A549 (cell line): ENCODE measurements at regions not wholly inside any gene's neighbourhood (a gene's known extent, or its start where the extent isn't known, plus 50 kb on each side); places are given as distances from the start of the nearest gene placed in this dataset.
A peak's percentile ranks its signal among the peaks of the same experiment; 100 is the strongest.

Experiments used
- ATAC-seq, 2 experiments: fragments of 200-7000 bp in 1 of 2; fragments of >200 bp in 1 of 2; cut with Nextera tagmentation in 1 of 2; cut with Tn5 transposase in 1 of 2; 3 replicates each; pipeline versions ENCODE4 v1.8.0 to v1.9.1; 2018 to 2020; ENCODE audit warnings: mild to moderate bottlenecking in 1 of 2, moderate library complexity in 1 of 2
- CTCF ChIA-PET: fragments of 300-600 bp; sonication (Branson Sonifier 250); formaldehyde crosslinking; extraction: SDS; loops from one replicate; lab custom pipeline; 2021; ENCODE audit warnings: antibody characterized with exemption, inconsistent platforms; lab: Yijun Ruan, JAX
- POLR2A ChIA-PET: fragments of 350-600 bp; formaldehyde crosslinking; extraction: SDS; loops from one replicate; lab custom pipeline; 2021; ENCODE audit warnings: antibody characterized with exemption, inconsistent platforms; lab: Yijun Ruan, JAX
- DNase-seq, 2 experiments: peaks; one replicate each; pipeline versions ENCODE4 v3.0.0 to v3.0.0-alpha.2; 2011 to 2016; ENCODE audit warnings: low read depth in 1 of 2, low spot score in 1 of 2
- FAIRE-seq: peaks from 2 replicates; lab custom pipeline; 2011; peaks lifted over from hg19 to GRCh38; lab: Jason Lieb, UNC
- H3K27ac ChIP-seq, 2 experiments: fragments of >200 bp; sonication (Bioruptor Twin); formaldehyde crosslinking; 3 replicates each; pipeline ENCODE4 v1.5.1; 2016 to 2017
- H3K4me1 ChIP-seq: fragments of >200 bp; sonication (Bioruptor Twin); formaldehyde crosslinking; 3 replicates; pipeline ENCODE4 v1.6.1; 2016
- H3K4me2 ChIP-seq: fragments of >200 bp; sonication (Bioruptor Twin); formaldehyde crosslinking; 3 replicates; pipeline ENCODE4 v1.6.1; 2016
- H3K4me3 ChIP-seq: fragments of >200 bp; sonication (Bioruptor Twin); formaldehyde crosslinking; 3 replicates; pipeline ENCODE4 v1.5.1; 2016
- H3K9me3 ChIP-seq: fragments of >200 bp; sonication (Bioruptor Twin); formaldehyde crosslinking; 3 replicates; pipeline ENCODE4 v1.6.1; 2016
- CBX2 ChIP-seq: fragments of 200-600 bp; sonication (generic); IDR thresholded peaks from 2 replicates; pipeline ENCODE4 v1.6.1; 2016; ENCODE audit warnings: low read depth, mild to moderate bottlenecking, borderline replicate concordance
- CHD4 ChIP-seq: fragments of 200-600 bp; sonication (generic); IDR thresholded peaks from 2 replicates; pipeline ENCODE4 v1.6.1; 2016; ENCODE audit warnings: antibody characterized with exemption, mild to moderate bottlenecking, borderline replicate concordance
- EHF ChIP-seq: fragments of 250-450 bp; sonication (Bioruptor Pico); IDR thresholded peaks from 2 replicates; pipeline ENCODE4 v1.5.0; 2020; ENCODE audit warnings: mild to moderate bottlenecking
- GATA3 ChIP-seq: IDR thresholded peaks from 2 replicates; pipeline ENCODE4 v1.6.1; 2012; ENCODE audit warnings: borderline replicate concordance
- HOXB13 ChIP-seq: fragments of 250-450 bp; sonication (Bioruptor Pico); IDR thresholded peaks from 2 replicates; pipeline ENCODE4 v1.5.0; 2020; ENCODE audit warnings: low read depth, mild to moderate bottlenecking, moderate library complexity
- KDM5A ChIP-seq: fragments of 200-600 bp; sonication (generic); IDR thresholded peaks from 2 replicates; pipeline ENCODE4 v1.6.1; 2016; ENCODE audit warnings: antibody characterized with exemption, mild to moderate bottlenecking
- MAFK ChIP-seq: fragments of 450-650 bp; IDR thresholded peaks from 2 replicates; pipeline ENCODE4 v1.6.1; 2014; ENCODE audit not compliant: partially characterized antibody
- NPAS2 ChIP-seq: fragments of 250-450 bp; sonication (Bioruptor Pico); IDR thresholded peaks from 2 replicates; pipeline ENCODE4 v1.8.0; 2022; ENCODE audit warnings: mild to moderate bottlenecking, moderate library complexity, borderline replicate concordance
- POLR2AphosphoS2 ChIP-seq: conservative IDR thresholded peaks from 2 replicates; pipeline ENCODE4 v1.6.1; 2012; ENCODE audit warnings: low read length, improper control_type of control experiment, inconsistent platforms
- RARB ChIP-seq: fragments of 250-450 bp; sonication (Bioruptor Pico); IDR thresholded peaks from 2 replicates; pipeline ENCODE4 v1.8.0; 2021; ENCODE audit warnings: mild to moderate bottlenecking, moderate library complexity
- RCOR1 ChIP-seq: fragments of 150-350 bp; IDR thresholded peaks from 2 replicates; pipeline ENCODE4 v1.6.1; 2014; ENCODE audit warnings: antibody characterized with exemption, low read length, low read depth
- RNF2 ChIP-seq: fragments of 200-600 bp; sonication (generic); IDR thresholded peaks from 2 replicates; pipeline ENCODE4 v1.6.1; 2016; ENCODE audit warnings: low read depth, mild to moderate bottlenecking, antibody characterized with exemption, moderate library complexity, borderline replicate concordance
- TP53 ChIP-seq: fragments of 250-450 bp; sonication (Bioruptor Pico); IDR thresholded peaks from 2 replicates; pipeline ENCODE4 v1.5.0; 2021; ENCODE audit warnings: mild to moderate bottlenecking, moderate library complexity
- ZC3H11A ChIP-seq: fragments of 450-650 bp; IDR thresholded peaks from 2 replicates; pipeline ENCODE4 v1.6.1; 2014; ENCODE audit warnings: antibody characterized with exemption, mild to moderate bottlenecking
- ZFP36 ChIP-seq: fragments of 450-650 bp; IDR thresholded peaks from 2 replicates; pipeline ENCODE4 v1.6.1; 2014; ENCODE audit warnings: borderline replicate concordance; ENCODE audit not compliant: partially characterized antibody
- WGBS: methylation state at CpG from one replicate; pipeline ENCODE4 v1.1.6; 2017; ENCODE audit errors: missing lambda C conversion rate; 5-methylcytosine and 5-hydroxymethylcytosine counted together
- TF ChIP-seq, protein P1 (sequence below): fragments of >200 bp; sonication (Bioruptor Twin); formaldehyde crosslinking; IDR thresholded peaks from 3 replicates; pipeline ENCODE4 v1.5.1; 2016
- TF ChIP-seq, protein P2 (sequence below): fragments of 250-450 bp; sonication (Bioruptor Pico); IDR thresholded peaks from 2 replicates; pipeline ENCODE4 v1.5.0; 2020; ENCODE audit warnings: low read depth, mild to moderate bottlenecking, moderate library complexity
- TF ChIP-seq, protein P3 (sequence below): fragments of >200 bp; sonication (Bioruptor Twin); formaldehyde crosslinking; IDR thresholded peaks from 3 replicates; pipeline ENCODE4 v1.6.1; 2016

DNA sequence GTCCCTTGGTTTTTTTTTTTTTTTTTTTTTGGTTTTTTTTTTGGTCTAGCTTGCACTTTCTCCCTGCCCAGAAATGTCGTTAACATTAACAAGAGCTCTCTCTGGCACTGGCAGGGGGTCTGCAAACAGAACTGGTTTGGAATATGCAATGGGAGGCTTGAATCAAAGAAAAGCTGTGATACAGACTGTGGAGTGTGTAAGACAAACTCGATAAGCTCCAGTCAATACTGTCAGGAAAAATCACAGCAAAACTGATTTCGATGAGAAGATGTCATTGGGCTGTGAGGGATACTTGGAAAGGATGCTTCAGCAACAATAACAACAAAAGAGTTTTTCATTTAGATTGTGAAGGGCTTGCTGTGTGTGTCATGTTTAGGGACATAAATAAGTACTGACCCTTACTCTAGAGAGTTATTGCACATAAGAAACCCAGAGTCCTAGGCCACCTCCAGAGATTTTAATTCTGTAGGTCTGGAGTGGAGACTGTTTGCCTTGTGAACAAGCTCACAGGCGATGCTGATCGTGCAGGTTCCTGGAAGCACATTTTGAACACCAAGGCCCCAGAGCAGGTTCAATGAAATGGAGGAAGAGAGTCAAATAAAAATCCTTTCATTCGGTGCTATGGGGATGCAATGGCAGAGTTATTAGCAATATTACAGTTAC is 470.7 kb upstream of the RBFOX1 start:
- POLR2A ChIA-PET = interaction anchor here (0.6 kb wide), 1 partner anchor 37 kb away, joined by 3 read pairs; no protein-coding TSS in a partner anchor
- Histone ChIP-seq H3K4me2 (no peak overlapping the region), H3K4me3 (no peak overlapping the region), H3K9me3 (no peaks in the 10 kb centered on the region; the same call in 2 of the 3 replicates), H3K4me1 (no peaks in the 10 kb centered on the region), H3K27ac (no peak overlapping the region)
- no peak for DNase-seq
- FAIRE-seq = no peak
- ATAC-seq = no peak
- TF ChIP-seq POLR2AphosphoS2 (no peak), ZC3H11A (no peak)
- CTCF ChIA-PET = interaction anchor here (0.6 kb wide), 2 partner anchors 25 to 654 kb away, joined by 3 to 4 read pairs; no protein-coding TSS in a partner anchor
- WGBS = 2% methylated on average over 6 of the region's 6 CpGs

DNA sequence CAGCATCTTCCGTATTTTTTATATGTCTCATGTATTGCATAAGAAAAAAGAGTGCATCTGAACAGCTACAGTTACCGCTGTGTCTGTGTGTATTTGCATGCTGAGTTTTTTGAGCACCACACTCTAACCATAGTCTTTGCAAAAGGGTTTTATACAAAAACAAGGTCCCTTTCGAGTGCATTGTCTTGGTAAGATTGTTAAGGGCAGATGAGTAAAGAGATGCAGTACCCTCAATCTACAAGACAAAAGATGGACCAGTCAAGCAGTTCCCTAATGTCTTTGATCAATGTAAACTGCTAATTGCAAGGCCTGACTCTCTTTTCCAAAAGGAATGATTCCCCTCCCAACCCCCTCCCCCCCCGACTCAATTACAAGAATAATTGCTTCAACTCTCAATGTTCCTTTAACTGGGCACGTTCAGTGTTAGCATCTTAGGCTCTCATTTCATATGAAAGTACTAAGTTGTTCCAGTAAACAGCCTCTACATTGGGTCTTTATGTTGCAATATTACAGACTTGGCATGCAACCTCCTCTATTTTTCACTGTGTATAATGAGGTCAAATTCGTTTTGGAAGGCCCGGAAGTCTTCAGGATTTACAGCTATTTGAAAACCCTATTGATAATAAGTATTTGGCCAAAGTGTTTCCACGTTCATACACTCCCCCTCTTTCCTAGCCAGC is 471.4 kb upstream of the RBFOX1 start:
- CTCF ChIA-PET = interaction anchor here (0.6 kb wide), 1 partner anchor 25 kb away, joined by 3 read pairs; no protein-coding TSS in a partner anchor
- no peak for ATAC-seq
- no peak for FAIRE-seq
- WGBS = 5% methylated on average over 8 of the region's 8 CpGs
- Histone ChIP-seq H3K27ac (no peak overlapping the region), H3K4me2 (no peak overlapping the region), H3K9me3 (no peaks in the 10 kb centered on the region; the same call in 2 of the 3 replicates), H3K4me1 (no peaks in the 10 kb centered on the region), H3K4me3 (no peak overlapping the region)
- POLR2A ChIA-PET = interaction anchor here (0.6 kb wide), 1 partner anchor 36 kb away, joined by 3 read pairs; no protein-coding TSS in a partner anchor
- no peak for DNase-seq
- TF ChIP-seq HOXB13 = no peak
- no peak for TF ChIP-seq RARB (CRISPR knock-in tag)
- TF ChIP-seq RCOR1 = no peak
- no peak for TF ChIP-seq CBX2
- TF ChIP-seq NPAS2 (CRISPR knock-in tag) = no peak
- no peak for TF ChIP-seq KDM5A
- TF ChIP-seq TP53 = no peak
- TF ChIP-seq ZFP36 = no peak
- TF ChIP-seq EHF = no peak
- TF ChIP-seq, protein P1, sequence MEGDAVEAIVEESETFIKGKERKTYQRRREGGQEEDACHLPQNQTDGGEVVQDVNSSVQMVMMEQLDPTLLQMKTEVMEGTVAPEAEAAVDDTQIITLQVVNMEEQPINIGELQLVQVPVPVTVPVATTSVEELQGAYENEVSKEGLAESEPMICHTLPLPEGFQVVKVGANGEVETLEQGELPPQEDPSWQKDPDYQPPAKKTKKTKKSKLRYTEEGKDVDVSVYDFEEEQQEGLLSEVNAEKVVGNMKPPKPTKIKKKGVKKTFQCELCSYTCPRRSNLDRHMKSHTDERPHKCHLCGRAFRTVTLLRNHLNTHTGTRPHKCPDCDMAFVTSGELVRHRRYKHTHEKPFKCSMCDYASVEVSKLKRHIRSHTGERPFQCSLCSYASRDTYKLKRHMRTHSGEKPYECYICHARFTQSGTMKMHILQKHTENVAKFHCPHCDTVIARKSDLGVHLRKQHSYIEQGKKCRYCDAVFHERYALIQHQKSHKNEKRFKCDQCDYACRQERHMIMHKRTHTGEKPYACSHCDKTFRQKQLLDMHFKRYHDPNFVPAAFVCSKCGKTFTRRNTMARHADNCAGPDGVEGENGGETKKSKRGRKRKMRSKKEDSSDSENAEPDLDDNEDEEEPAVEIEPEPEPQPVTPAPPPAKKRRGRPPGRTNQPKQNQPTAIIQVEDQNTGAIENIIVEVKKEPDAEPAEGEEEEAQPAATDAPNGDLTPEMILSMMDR = no peak
- TF ChIP-seq, protein P2, sequence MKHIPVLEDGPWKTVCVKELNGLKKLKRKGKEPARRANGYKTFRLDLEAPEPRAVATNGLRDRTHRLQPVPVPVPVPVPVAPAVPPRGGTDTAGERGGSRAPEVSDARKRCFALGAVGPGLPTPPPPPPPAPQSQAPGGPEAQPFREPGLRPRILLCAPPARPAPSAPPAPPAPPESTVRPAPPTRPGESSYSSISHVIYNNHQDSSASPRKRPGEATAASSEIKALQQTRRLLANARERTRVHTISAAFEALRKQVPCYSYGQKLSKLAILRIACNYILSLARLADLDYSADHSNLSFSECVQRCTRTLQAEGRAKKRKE (CRISPR knock-in tag) = no peak
- TF ChIP-seq MAFK = no peak

DNA sequence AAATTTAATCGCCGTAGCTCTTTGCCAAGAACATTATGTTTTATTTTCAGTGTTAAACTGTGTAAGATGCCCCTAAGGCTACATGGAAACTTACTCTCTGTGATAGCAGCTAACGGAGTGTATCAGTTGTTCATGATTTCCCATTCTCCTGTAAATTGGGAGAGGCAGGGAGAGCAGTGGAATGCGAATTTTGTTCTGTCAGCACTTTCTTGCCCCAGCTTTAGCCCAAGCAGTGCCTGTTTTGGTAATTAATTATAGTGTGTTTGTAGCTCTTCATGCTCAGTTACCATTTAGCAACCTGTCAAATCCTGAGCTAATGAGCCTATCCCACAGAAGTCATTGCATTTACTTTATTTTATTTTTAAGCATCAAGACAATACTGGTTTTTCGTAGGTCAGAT is 475.1 kb upstream of the RBFOX1 start:
- DNase-seq = no peak
- Histone ChIP-seq H3K27ac (no peak overlapping the region), H3K4me3 (no peak overlapping the region), H3K4me2 (no peak overlapping the region), H3K4me1 (no peaks in the 10 kb centered on the region), H3K9me3 (no peaks in the 10 kb centered on the region)
- ChIA-PET POLR2A (no interaction called here), CTCF (interaction anchor here (0.6 kb wide), 1 partner anchor 19 kb away, joined by 3 read pairs; no protein-coding TSS in a partner anchor)
- FAIRE-seq = no peak
- no peak for ATAC-seq
- TF ChIP-seq CHD4 (no peak), MAFK (peak; percentile 82), GATA3 (no peak), ZC3H11A (no peak), TP53 (no peak), POLR2AphosphoS2 (no peak), HOXB13 (no peak), RNF2 (no peak)
- TF ChIP-seq, protein P3, sequence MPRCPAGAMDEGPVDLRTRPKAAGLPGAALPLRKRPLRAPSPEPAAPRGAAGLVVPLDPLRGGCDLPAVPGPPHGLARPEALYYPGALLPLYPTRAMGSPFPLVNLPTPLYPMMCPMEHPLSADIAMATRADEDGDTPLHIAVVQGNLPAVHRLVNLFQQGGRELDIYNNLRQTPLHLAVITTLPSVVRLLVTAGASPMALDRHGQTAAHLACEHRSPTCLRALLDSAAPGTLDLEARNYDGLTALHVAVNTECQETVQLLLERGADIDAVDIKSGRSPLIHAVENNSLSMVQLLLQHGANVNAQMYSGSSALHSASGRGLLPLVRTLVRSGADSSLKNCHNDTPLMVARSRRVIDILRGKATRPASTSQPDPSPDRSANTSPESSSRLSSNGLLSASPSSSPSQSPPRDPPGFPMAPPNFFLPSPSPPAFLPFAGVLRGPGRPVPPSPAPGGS = no peak
- WGBS = 20% methylated on average over 5 of the region's 5 CpGs
